Stimulated activated effector memory CD8-positive, alpha-beta T cell treated with anti-CD3 and anti-CD28 coated beads, Interleukin-12 subunit alpha, Interleukin-12 subunit beta, amount 100 ng/mL, for 72 hours (primary cell): ENCODE measurements at regions not wholly inside any gene's neighbourhood (a gene's known extent, or its start where the extent isn't known, plus 50 kb on each side); places are given as distances from the start of the nearest gene placed in this dataset.

Experiments used
- ATAC-seq: fragments of 150-1000 bp; cut with Tn5 transposase; 2 replicates; pipeline ENCODE4 v1.10.0; 2021
- DNase-seq, 2 donors: peaks; one replicate each; pipeline ENCODE4 v3.0.0; 2021 to 2022; ENCODE audit warnings: low spot score in 2 of 2
- H3K27ac Mint-ChIP-seq: one replicate; pipeline ENCODE4 v1.8.0; 2022; ENCODE audit warnings: mild to moderate bottlenecking, mixed read lengths
- H3K36me3 Mint-ChIP-seq: one replicate; pipeline ENCODE4 v1.8.0; 2022; ENCODE audit warnings: mild to moderate bottlenecking, mixed read lengths
- H3K4me1 Mint-ChIP-seq: one replicate; pipeline ENCODE4 v1.8.0; 2022; ENCODE audit warnings: mixed read lengths
- H3K4me3 Mint-ChIP-seq: one replicate; pipeline ENCODE4 v1.8.0; 2022; ENCODE audit warnings: mild to moderate bottlenecking, mixed read lengths
- H3K9me3 Mint-ChIP-seq: one replicate; pipeline ENCODE4 v1.8.0; 2022; ENCODE audit warnings: mixed read lengths

- DNase-seq: no peak
- Mint-ChIP-seq H3K36me3 (no peaks in the 10 kb centered on the region), H3K27ac (no peak overlapping the region), H3K4me1 (no peaks in the 10 kb centered on the region), H3K9me3 (peaks cover 3% of the 10 kb centered on the region), H3K4me3 (no peak overlapping the region)
- ATAC-seq: no peak
Observed at GRCh38 chr2:13876491-13877037, 756.0 kb upstream of the LRATD1 start.

- ATAC-seq (no peak), DNase-seq (no peak)
- Mint-ChIP-seq H3K9me3 (peaks cover 3% of the 10 kb centered on the region), H3K4me1 (no peaks in the 10 kb centered on the region), H3K27ac (no peak overlapping the region), H3K4me3 (no peak overlapping the region), H3K36me3 (no peaks in the 10 kb centered on the region)
Observed at GRCh38 chr2:13877571-13877970, 754.9 kb upstream of the LRATD1 start.

- H3K36me3 Mint-ChIP-seq: no peaks in the 10 kb centered on the region
- no peaks in the 10 kb centered on the region for H3K4me1 Mint-ChIP-seq
- peaks cover 9% of the 10 kb centered on the region for H3K9me3 Mint-ChIP-seq
- DNase-seq (no peak), ATAC-seq (no peak)
- no peak overlapping the region for H3K27ac Mint-ChIP-seq
- no peak overlapping the region for H3K4me3 Mint-ChIP-seq
Observed at GRCh38 chr2:13884291-13884976, 748.1 kb upstream of the LRATD1 start.

GRCh38 chr2:13901526-13901925 lies 731.0 kb upstream of the LRATD1 start:
- peaks cover 17% of the 10 kb centered on the region for H3K9me3 Mint-ChIP-seq
- ATAC-seq (no peak), DNase-seq (no peak)
- no peaks in the 10 kb centered on the region for H3K36me3 Mint-ChIP-seq
- no peaks in the 10 kb centered on the region for H3K4me1 Mint-ChIP-seq
- H3K4me3 Mint-ChIP-seq: no peak overlapping the region
- no peak overlapping the region for H3K27ac Mint-ChIP-seq

GRCh38 chr2:13905831-13906230 lies 726.7 kb upstream of the LRATD1 start:
- no peaks in the 10 kb centered on the region for H3K36me3 Mint-ChIP-seq
- H3K4me3 Mint-ChIP-seq: no peak overlapping the region
- ATAC-seq (no peak), DNase-seq (no peak)
- H3K4me1 Mint-ChIP-seq: no peaks in the 10 kb centered on the region
- H3K27ac Mint-ChIP-seq: no peak overlapping the region
- H3K9me3 Mint-ChIP-seq: peaks cover 12% of the 10 kb centered on the region

GRCh38 chr2:13916066-13916465 lies 716.5 kb upstream of the LRATD1 start:
- H3K36me3 Mint-ChIP-seq: no peaks in the 10 kb centered on the region
- ATAC-seq: no peak

GRCh38 chr2:13917958-13918357 lies 714.6 kb upstream of the LRATD1 start:
- no peak for DNase-seq
- ATAC-seq: no peak
- Mint-ChIP-seq H3K4me3 (no peak overlapping the region), H3K4me1 (no peaks in the 10 kb centered on the region), H3K36me3 (no peaks in the 10 kb centered on the region), H3K27ac (no peak overlapping the region), H3K9me3 (peaks cover 10% of the 10 kb centered on the region)

More at GRCh38 chr2:13916066-13916465, 716.5 kb upstream of the LRATD1 start:
- Mint-ChIP-seq H3K4me1 (no peaks in the 10 kb centered on the region), H3K9me3 (peaks cover 7% of the 10 kb centered on the region), H3K27ac (no peak overlapping the region), H3K4me3 (no peak overlapping the region)
- DNase-seq: no peak

GRCh38 chr2:13919981-13920382 lies 712.5 kb upstream of the LRATD1 start:
- H3K9me3 Mint-ChIP-seq: peaks cover 13% of the 10 kb centered on the region
- no peak overlapping the region for H3K4me3 Mint-ChIP-seq
- H3K27ac Mint-ChIP-seq: no peak overlapping the region
- no peaks in the 10 kb centered on the region for H3K4me1 Mint-ChIP-seq
- DNase-seq: no peak
- H3K36me3 Mint-ChIP-seq: no peaks in the 10 kb centered on the region
- ATAC-seq: no peak

- H3K9me3 Mint-ChIP-seq: peaks cover 13% of the 10 kb centered on the region
- no peak overlapping the region for H3K27ac Mint-ChIP-seq
- DNase-seq (no peak), ATAC-seq (no peak)
- no peaks in the 10 kb centered on the region for H3K4me1 Mint-ChIP-seq
- no peaks in the 10 kb centered on the region for H3K36me3 Mint-ChIP-seq
- no peak overlapping the region for H3K4me3 Mint-ChIP-seq
Observed at GRCh38 chr2:13921245-13921644, 711.3 kb upstream of the LRATD1 start.

GRCh38 chr2:13923823-13924222 lies 708.7 kb upstream of the LRATD1 start:
- ATAC-seq: no peak
- Mint-ChIP-seq H3K4me3 (no peak overlapping the region), H3K36me3 (no peaks in the 10 kb centered on the region), H3K27ac (no peak overlapping the region), H3K4me1 (no peaks in the 10 kb centered on the region), H3K9me3 (peaks cover 13% of the 10 kb centered on the region)
- no peak for DNase-seq

- no peak for DNase-seq
- Mint-ChIP-seq H3K36me3 (no peaks in the 10 kb centered on the region), H3K4me3 (no peak overlapping the region), H3K27ac (no peak overlapping the region), H3K4me1 (no peaks in the 10 kb centered on the region), H3K9me3 (peaks cover 9% of the 10 kb centered on the region)
- ATAC-seq: no peak
Observed at GRCh38 chr2:13942111-13942510, 690.4 kb upstream of the LRATD1 start.

- Mint-ChIP-seq H3K4me1 (no peaks in the 10 kb centered on the region), H3K9me3 (peaks cover 15% of the 10 kb centered on the region), H3K36me3 (no peaks in the 10 kb centered on the region), H3K27ac (no peak overlapping the region), H3K4me3 (no peak overlapping the region)
- DNase-seq (no peak), ATAC-seq (no peak)
Observed at GRCh38 chr2:13950761-13951160, 681.8 kb upstream of the LRATD1 start.

- no peaks in the 10 kb centered on the region for H3K36me3 Mint-ChIP-seq
- no peak for ATAC-seq
- H3K4me3 Mint-ChIP-seq: no peak overlapping the region
- DNase-seq: no peak
- no peaks in the 10 kb centered on the region for H3K4me1 Mint-ChIP-seq
- H3K27ac Mint-ChIP-seq: no peak overlapping the region
- peaks cover 10% of the 10 kb centered on the region for H3K9me3 Mint-ChIP-seq
Observed at GRCh38 chr2:13968811-13969210, 663.7 kb upstream of the LRATD1 start.

GRCh38 chr2:13986119-13986720 lies 646.3 kb upstream of the LRATD1 start:
- H3K4me3 Mint-ChIP-seq: no peak overlapping the region
- no peak for ATAC-seq
- no peak overlapping the region for H3K27ac Mint-ChIP-seq
- DNase-seq: no peak
- H3K4me1 Mint-ChIP-seq: no peaks in the 10 kb centered on the region
- H3K36me3 Mint-ChIP-seq: no peaks in the 10 kb centered on the region
- H3K9me3 Mint-ChIP-seq: peaks cover 22% of the 10 kb centered on the region

GRCh38 chr2:13996527-13996926 lies 636.0 kb upstream of the LRATD1 start:
- H3K36me3 Mint-ChIP-seq: no peaks in the 10 kb centered on the region
- no peak overlapping the region for H3K4me3 Mint-ChIP-seq
- no peaks in the 10 kb centered on the region for H3K4me1 Mint-ChIP-seq
- ATAC-seq: no peak
- H3K27ac Mint-ChIP-seq: no peak overlapping the region
- no peak for DNase-seq
- H3K9me3 Mint-ChIP-seq: peaks cover 32% of the 10 kb centered on the region

- ATAC-seq (no peak), DNase-seq (no peak)
- no peaks in the 10 kb centered on the region for H3K36me3 Mint-ChIP-seq
- no peak overlapping the region for H3K27ac Mint-ChIP-seq
- no peaks in the 10 kb centered on the region for H3K4me1 Mint-ChIP-seq
- H3K9me3 Mint-ChIP-seq: peaks cover 18% of the 10 kb centered on the region
- no peak overlapping the region for H3K4me3 Mint-ChIP-seq
Observed at GRCh38 chr2:14011190-14011589, 621.3 kb upstream of the LRATD1 start.
